ENCODE measurements at regions not wholly inside any gene's neighbourhood (a gene's known extent, or its start where the extent isn't known, plus 50 kb on each side); places are given as distances from the start of the nearest gene placed in this dataset.
"Not testable (repeated sequence)": the region's sequence is repeated elsewhere in the genome, so short reads cannot be mapped to it uniquely, and the experiment has no call there.

- DNase-seq: no peak
These were observed 74.9 kb upstream of the IQSEC1 start for GRCh38 chr3:13148126-13148525.

- DNase-seq: no peak
These were observed 74.1 kb upstream of the IQSEC1 start for GRCh38 chr3:13147344-13147743.

GRCh38 chr3:13146643-13147143, 73.5 kb upstream of the IQSEC1 start:
- no peak for DNase-seq

GRCh38 chr3:13145826-13146642, 72.8 kb upstream of the IQSEC1 start:
- no peak for DNase-seq

- no peak for DNase-seq
These were observed 72.0 kb upstream of the IQSEC1 start for GRCh38 chr3:13145131-13145825.

GRCh38 chr3:13144163-13145023, 71.2 kb upstream of the IQSEC1 start:
- DNase-seq: no peak

- DNase-seq: no peak
These were observed 70.3 kb upstream of the IQSEC1 start for GRCh38 chr3:13143381-13144004.

- no peak for DNase-seq
These were observed 69.5 kb upstream of the IQSEC1 start for GRCh38 chr3:13142552-13143380.

GRCh38 chr3:13141991-13142412, 68.8 kb upstream of the IQSEC1 start:
- peak; percentile 43 for DNase-seq

- no peak for DNase-seq
These were observed 68.0 kb upstream of the IQSEC1 start for GRCh38 chr3:13141183-13141582.

GRCh38 chr3:13140596-13140995, 67.4 kb upstream of the IQSEC1 start:
- no peak for DNase-seq

GRCh38 chr3:13139471-13140065, 66.3 kb upstream of the IQSEC1 start:
- no peak for DNase-seq

- no peak for DNase-seq
These were observed 65.6 kb upstream of the IQSEC1 start for GRCh38 chr3:13138833-13139145.

GRCh38 chr3:13137941-13138832, 65.0 kb upstream of the IQSEC1 start:
- no peak for DNase-seq

GRCh38 chr3:13136848-13137247, 63.6 kb upstream of the IQSEC1 start:
- not testable (repeated sequence) for DNase-seq

GRCh38 chr3:13136426-13136825, 63.2 kb upstream of the IQSEC1 start:
- DNase-seq: no peak

GRCh38 chr3:13135811-13136321, 62.6 kb upstream of the IQSEC1 start:
- no peak for DNase-seq

- DNase-seq: no peak
These were observed 62.1 kb upstream of the IQSEC1 start for GRCh38 chr3:13135251-13135810.

GRCh38 chr3:13134879-13135206, 61.6 kb upstream of the IQSEC1 start:
- DNase-seq: no peak

All from fibroblast of upper back skin (primary cell).